ENCODE measurements at regions not wholly inside any gene's neighbourhood (a gene's known extent, or its start where the extent isn't known, plus 50 kb on each side); places are given as distances from the start of the nearest gene placed in this dataset.
"Not testable (repeated sequence)": the region's sequence is repeated elsewhere in the genome, so short reads cannot be mapped to it uniquely, and the experiment has no call there.

DNA sequence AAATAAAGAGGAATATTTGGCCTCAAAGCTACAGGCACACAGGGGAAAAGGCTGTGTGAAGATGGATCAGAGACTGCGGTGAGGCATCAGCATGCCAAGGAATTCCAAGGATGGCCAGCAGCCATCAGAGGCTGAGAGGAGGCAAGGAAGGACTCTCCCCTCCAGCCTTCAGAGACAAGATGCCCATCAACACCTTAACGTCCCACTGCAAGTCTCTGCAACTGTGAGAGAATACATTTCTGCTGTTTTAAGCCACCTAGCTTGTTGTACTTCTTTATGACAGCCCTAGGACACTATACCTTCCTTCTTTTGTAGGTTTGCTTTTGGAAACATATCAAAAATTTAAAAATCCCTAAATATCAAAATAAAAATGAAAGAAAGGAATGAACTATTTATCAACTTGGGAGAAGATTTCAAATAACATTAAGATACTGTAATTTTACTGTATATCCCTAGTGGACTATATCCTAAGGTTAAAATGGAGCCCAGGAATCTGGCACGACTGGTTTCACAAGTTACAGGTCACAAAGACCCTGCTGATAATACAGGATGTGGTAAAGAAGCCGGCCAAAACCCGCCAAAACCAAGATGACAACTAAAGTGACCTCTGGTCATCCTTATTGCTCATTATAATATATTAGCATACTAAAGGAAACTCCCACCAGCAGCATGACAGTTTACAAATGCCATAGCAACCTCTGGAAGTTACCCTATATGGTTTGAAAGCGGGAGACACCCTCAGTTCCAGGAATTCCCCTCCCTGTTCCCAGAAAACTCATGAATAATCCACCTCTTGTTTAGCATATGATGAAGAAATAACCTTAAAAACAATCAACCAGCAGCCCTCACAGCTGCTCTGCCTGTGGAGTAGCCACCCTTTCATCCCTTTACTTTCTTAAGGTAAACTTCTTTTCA, 185.2 kb downstream of the AVL9 start:
- DNase-seq, result no peak

DNA sequence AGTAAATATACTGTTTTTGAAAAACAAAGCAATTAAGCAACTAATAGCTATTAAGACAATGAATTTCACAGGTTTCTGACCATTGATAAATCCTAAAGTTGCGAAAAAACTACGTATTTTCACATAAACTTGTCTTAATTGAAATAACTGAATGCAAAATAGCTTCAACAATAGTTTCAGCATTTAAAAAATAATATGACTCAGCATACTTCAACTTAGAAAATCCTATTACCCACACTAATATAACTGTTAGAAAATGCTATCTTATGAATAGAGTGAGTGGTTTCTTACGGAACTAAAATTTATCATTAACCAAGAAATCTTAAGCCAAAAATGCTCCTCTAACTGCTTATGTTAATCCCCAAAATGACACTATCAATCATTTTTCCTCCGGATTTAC, 183.9 kb downstream of the AVL9 start:
- no peak for DNase-seq

DNA sequence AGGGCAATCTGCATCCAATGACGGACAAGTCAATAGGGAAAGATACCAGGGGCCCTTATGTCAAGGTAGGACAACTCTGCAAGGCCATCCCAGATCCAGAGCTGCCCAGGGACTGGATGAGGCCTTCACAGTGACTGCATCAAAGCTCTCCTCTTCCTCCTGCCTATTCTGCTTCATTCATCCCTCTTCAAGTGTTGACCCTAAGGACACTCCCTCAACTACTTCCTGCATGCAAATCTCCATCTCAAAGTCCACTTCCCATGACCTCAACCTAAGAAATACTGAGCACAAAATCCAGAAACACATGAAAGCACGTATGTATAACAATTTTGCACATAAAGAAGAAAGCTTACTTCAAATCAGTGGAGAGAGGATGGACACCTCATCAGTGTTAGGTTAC, 182.3 kb downstream of the AVL9 start:
- no peak for DNase-seq

DNA sequence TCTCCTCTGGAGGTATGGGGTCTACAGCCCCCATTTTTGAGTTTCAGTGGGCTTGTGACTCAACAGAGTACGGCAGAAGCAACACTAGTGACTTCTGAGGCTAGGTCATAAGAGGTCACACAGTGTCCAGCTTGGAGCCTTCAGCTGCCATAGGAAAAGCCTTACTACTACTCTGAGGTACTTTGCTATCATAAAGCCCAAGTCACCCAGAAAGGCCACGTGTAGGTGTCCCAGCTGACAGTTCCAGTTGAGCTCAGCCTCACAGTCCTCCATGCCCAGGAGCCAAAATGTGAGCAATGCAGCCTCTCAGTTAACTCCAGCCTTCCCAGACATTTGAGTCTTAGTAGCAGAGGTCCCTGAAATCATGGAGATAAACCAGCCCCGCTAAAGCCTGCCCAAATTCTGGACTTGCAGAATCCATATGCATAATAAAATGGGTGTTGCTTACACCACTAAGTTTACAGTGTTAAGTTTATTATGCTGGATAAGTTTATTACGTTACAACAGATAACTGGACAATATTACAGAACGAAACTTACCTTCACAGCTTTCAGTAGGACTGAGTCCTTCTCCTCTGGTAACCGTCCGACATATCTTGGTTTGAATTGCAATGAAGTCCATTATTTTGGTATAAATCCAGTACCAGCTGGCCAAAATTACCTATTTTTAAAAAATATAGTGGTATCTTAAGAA, 181.1 kb downstream of the AVL9 start:
- no peak for DNase-seq

DNA sequence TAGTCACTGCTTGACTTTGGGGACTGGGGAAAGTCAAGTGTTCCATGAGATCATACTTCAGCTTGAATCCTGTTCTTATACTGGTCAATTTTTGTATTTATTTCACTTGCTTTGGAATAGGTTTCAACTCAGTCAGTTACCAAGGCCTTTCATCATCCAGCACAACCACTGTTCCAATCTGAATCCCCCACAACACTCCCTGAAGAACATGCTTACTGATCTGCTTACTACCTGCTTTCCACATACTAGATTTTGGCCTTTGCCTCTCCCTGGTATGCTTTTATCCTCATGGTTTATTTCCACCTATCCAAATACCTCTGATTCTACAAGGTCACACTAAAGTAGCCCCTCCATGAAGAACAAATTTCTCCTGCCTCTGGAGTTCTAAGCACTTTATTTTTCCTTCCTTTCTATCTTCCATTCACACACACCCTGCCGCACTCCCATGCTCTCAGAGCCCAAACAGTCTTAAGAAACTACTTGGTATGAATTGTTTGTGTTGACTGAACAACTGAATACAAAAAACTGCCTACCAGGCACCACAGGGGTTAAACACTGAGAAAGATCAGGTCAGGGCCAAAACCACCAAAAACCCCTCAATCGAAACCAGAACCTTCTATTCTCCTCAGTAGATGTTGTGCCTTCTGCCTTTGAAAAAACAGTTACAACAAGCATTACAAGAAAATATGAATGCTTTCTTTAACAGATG, 178.1 kb downstream of the AVL9 start:
- DNase-seq, result no peak

DNA sequence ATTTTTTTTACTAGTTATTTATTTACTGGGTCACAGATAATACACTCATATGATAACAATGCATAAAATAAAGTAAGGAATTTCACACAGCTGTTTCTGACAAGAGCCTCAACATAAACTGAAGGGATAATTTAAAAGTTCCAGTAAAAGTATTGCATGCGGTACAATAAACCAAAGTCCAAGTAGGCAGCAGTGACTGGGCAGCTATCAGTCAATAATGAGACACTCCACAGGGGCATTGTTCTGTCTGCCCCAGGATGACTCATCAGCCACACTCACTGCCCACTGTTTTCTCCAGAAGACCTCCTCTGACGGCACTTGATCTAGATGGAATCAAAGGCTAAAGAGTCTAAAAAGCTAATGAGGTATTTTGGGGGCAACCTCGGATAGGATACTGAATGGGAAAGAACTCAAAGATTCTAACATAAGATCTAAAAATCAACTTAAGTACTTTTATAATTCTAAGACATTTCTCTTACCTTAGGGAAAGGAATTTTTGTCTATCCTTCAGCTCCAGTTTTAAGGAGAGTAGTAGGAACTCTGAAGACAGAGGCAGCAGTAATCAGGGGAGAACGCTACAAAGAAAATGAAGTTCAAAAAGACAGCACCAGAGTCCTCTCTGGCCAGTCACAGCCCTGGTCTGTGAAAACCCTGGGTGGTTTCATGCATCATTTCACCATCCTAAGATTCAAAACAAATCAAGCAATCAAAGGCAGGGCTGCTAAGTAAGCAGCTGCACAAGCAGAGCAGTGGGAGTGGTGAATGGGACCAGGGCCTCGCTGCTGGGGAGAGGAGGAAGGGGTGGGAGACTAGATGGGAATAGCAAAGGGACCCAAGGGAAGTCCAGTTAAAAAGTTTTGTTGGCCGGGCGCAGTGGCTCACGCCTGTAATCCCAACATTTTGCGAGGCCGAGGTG, 175.1 kb downstream of the AVL9 start:
- peak; percentile 90 for DNase-seq

DNA sequence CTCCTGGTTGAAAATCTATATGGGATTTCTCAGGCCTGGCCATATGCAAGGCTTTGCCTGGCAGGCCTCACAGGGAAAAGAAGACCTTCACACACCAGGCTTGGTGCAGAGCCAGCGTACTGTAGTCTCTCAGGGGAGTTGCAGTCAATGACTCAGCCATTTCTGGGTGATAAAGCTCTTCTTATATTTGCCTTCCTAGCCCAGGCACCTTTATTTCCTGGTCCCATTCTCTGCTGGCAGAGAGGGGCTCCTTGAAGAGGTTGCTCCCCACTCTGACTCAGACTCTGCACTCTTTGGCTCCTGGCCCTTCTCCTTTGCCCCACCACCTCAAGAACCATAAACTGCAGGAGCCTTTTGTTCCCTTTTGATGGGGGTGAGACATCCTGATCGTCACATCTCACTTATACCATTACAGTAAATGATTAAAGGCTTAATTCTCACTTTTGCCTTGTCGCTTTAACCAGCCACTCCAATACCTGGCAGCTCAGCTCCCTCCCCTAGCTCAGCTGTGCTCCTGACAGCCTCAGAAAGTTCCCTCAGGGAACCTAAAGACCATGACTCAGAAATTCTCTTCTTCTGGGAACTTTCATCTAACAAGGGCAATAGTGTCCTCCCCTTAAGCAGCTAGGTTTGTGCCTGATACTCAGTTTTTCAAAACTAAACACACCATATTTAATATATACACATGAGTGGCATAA, 174.0 kb downstream of the AVL9 start:
- DNase-seq, result peak; percentile 85

DNA sequence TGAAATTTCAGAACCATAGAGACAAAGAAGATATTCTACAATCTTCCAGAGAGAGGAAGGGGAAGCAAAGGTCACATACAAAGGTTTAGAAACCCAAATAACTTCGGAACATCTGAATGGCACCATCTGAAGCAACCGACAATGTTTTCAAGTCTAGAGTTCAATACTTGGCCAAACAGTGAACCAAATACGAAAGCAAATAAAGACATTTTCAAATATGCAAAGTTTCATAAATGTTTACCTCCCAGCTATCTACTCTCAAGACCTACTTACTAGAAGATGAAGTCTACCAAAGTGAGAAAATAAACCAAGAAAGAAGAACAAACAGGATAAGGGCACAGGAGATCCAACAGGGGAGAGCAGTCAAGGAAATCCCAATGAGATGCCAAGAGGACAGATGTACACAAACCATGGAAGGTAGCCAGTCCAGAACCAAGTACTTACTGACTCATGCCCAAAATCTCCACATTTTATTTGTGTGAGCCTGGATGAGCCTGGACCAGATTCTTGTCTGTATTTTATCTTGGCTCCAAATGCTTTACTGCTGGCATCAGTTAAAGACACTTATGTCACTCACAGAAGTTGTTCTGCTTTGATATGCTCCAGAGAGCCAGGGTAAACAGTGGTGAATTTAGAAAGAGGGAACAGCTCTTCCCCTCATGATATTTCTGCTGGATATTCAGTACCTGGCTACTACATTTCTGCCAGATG, 173.3 kb downstream of the AVL9 start:
- DNase-seq, result peak; percentile 59

DNA sequence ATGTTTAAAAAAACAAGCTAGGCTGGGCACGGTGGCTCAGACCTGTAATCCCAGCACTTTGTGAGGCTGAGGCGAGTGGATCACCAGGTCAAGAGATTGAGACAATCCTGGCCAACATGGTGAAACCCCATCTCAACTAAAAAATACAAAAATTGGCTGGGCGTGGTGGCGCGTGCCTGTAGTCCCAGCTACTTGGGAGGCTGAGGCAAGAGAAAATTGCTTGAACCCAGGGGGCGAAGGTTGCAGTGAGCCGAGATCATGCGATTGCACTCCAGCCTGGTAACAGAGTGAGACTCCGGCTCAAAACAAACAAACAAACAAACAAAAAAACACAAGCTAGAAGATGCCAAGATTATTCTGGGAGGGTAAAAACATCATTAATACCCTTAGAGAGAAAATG, 172.3 kb downstream of the AVL9 start:
- not testable (repeated sequence) for DNase-seq

DNA sequence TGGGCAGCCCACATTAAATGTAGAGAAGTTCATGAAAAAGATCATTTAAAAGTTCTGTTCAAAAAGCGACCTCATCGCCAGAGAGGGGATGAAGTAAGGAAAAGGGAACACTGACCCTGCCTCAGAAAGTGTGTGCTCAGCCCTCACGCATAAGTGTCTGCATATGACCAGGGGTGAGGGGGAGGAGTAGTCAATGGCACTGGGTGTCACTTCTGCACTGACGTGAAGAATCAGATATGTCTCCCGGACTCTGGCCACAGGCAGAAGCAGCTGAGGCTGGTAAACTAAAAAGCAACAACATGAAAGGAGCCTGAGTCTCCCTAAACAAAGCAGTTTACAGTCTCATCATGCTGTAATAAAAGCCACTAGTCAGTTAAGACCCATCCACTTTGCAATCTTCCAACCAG, 168.5 kb downstream of the AVL9 start:
- DNase-seq, result not testable (repeated sequence)

DNA sequence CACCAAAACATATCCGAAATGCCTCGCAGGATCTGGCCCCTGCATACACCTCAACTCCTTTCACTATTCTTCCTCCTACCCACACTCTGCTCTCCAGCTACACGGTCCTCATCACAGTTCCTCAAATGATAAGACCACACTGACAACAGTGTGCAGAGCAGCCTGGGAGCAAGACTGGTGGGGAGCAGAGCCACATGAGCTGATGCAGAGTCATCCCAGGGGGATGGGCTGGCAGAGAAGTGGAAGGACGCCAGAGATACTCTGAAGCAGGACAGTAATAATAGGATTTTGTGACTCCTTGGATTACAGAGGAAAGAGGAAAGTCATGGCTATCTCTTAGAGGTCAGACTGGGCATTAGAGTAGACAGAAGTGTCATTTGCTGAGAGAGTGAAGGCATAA, 167.2 kb downstream of the AVL9 start:
- not testable (repeated sequence) for DNase-seq

DNA sequence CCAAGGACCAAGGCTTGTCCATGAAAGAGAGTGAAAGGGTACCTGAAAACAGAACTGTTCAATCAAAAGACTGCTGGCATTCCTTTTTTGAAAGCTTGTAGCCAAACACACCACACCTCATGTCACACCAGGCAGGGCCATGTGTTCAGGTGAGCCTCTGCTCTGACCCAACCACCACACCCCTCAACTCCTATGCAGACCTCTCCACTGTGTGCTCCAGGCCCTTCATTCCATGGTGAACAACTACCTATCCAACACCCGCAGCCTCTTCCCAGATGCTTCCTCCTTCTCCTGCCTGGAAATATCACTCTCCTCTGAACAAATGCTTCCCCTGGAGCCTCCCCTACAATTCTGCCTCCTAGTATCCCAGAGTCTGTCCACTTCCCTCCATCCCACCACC, 166.6 kb downstream of the AVL9 start:
- DNase-seq, result no peak

DNA sequence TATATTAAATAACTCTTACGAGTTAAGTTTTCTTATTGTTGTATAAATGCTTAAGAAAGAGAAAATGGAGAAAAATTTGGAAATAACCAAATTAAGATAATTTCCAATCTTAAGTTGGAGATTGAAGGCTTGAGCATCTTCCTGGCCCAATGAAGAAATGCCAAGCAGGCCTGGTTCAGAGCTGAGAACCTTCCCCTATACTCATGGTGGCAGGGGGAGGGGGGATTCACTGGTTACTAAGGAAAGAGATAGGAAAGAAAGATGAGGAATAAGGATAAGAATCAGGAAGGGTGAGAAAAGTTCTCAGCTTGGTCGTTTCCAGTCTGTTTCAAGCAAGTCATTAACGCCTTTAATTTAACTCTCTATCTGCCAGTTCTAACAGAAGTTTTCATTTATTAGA, 166.2 kb downstream of the AVL9 start:
- no peak for DNase-seq

DNA sequence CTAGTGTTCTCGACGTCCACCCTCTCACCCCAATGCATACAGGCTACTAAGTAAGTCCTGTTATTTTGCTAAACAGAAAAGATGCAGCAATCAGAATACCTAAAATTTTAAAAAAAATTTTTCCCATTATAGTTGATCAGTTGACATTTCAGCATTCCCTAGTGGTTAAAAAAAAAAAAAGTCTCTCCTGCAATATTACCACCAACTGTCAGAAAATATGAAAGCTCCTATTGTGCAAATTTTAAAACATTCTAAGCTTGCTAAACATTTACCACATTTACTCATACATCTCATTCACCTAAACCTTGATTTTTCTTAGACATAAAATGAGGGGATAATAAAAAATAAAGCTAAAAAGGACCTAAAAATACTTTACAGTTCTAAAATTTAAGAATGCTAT, 165.6 kb downstream of the AVL9 start:
- DNase-seq, result no peak

DNA sequence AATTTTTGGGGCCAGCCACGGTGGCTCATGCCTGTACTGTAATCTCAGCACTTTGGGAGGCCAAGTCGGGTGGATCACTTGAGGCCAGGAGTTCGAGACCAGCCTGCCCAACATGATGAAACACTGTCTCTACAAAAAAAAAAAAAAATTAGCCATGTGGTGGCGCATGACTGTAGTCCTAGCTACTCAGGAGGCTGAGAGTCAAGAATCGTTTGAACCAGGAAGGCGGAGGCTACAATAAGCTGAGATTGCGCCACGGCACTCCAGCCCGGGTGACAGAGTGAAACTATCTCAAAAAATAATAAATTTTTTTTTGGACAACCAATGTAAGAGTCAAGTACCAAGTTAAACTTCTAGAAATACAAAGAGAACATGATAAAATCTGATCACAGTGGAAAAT, 164.6 kb downstream of the AVL9 start:
- DNase-seq, result no peak

DNA sequence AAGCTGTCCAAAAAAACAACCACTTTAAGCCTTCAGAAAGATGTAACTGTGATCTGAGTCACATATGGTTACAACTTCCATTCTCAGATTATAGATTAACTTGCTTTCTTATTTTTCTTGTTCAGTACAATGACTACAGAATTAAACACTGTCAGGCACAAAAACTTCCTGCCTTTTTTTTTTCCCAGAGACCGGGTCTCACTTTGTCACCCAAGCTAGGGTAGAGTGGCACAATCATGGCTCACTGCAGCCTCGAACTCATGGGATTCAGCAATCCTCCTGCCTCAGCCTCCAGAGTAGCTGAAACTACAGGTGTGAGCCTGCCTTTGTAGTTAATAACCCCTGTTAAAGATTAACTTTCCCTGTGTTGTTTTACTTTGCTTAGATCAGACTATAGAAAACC, 163.2 kb downstream of the AVL9 start:
- peak; percentile 36 for DNase-seq

DNA sequence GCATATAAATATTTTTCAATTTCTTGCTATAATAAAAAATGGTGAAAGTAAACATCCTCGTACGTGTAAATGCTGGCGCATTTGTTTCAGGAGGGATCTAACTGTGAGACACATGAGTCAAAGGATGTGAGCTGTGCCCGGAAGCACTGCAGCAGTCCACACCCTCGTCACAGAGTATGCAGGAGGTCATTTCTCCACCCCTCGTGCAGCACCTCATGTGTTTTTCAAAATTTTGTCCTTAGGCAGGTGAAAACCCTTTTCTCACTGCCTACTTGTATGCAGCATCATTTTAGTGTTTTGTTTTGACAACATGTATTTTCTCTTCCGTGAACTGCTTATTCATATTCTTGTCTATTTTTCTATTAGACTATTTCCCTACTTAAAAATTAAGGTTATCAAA, 162.7 kb downstream of the AVL9 start:
- no peak for DNase-seq

DNA sequence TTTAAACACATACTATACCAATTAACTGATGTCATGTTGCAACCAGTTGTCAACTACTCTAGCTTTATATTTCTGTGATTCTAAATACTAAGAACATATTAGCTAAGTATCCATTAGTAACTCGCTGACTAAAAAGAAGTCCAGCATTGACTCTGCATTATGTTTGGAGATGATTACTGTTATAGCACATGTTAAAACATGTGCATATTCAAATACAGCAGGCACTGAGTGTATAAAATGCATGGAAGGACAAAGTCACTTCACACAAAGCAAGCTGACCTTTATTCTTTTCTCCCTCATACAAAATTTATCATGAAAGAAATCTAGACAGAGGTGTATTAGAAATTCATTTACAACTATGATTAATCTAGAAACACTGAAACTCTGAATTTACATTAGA, 159.3 kb downstream of the AVL9 start:
- not testable (repeated sequence) for DNase-seq

DNA sequence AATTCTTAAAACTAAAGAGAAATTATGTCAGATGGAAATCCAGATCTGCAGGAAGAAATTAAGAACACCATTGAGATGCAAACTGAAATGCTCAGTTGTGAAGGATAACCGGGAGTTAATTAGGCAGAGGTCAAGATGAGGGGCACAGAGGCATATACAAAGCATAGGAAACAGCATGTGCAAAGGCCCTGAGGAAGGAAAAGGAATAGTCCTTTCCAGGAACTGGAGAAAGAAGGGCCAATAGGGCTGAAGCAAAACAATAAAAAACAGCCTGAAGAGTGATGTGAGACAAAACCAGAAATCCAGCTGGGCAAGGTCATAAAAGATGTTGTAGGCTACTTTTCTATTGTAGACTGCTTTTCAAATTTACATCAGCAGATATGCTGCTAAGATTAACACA, 155.1 kb downstream of the AVL9 start:
- not testable (repeated sequence) for DNase-seq

DNA sequence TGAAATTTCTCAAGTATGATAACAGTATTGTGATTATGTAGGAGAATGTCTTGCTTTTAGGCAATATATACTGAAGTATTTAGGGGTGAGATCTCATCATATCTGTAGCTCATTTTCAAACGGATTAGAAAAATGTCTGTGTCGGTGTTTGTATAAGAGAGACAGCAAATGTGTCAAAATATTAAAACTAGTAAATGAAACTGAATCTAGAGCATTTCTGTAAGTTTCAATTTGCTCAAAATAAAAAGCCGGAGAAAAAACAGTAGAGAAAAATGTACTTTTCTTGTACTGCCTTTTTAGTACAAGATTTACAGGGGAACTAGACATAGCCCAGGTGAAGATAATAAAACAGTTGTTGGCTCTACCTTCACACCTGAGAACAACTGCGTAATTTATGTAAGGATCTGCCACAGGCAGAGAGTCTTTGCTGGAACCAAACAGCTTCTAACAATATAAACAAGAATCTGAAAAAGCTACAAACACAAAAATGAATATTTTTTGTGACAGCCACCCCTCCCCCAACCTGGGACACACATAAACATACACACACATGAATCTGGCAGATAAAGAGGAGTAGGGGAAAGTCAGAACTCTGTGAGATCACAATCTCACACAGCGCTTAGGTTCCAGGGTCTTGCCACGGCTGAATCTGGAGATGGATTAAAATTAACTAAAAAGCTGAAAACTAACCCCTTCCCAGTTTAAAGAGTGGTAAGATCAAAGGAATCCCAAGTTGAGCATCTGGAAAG, 153.3 kb downstream of the AVL9 start:
- DNase-seq, result no peak

DNA sequence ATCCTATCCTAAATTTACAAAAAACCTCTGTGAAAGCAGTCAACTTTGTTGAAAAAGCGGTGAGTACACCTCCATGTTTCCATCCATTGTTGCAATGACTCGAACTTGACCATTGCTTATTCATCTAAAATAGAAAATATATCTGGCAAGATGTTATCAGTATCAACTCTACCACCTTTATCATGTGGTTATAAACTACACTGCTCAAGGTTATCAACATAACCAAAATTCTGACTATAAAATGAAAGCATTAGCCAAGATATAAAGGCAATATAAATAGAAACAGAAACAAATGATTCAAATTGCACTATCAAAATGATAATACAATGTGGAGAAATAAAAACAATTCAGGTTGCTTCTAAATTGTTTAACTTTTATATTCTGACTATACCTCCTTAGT, 150.0 kb downstream of the AVL9 start:
- not testable (repeated sequence) for DNase-seq
